Activated CD8-positive, alpha-beta memory T cell treated with anti-CD3 and anti-CD28 coated beads for 1 hour (primary cell): ENCODE measurements at regions not wholly inside any gene's neighbourhood (a gene's known extent, or its start where the extent isn't known, plus 50 kb on each side); places are given as distances from the start of the nearest gene placed in this dataset.

Experiments used
- DNase-seq, 2 donors: peaks; one replicate each; pipeline ENCODE4 v3.0.0-alpha.2; 2020; ENCODE audit warnings: low read depth in 1 of 2; ENCODE audit errors: extremely low read depth in 1 of 2

GRCh38 chr4:12724510-12724909, 759.6 kb downstream of the RAB28 start:
- DNase-seq, result no peak

GRCh38 chr4:12723849-12724447, 760.2 kb downstream of the RAB28 start:
- DNase-seq, result no peak

GRCh38 chr4:12716896-12717295, 767.2 kb downstream of the RAB28 start:
- DNase-seq, result no peak

GRCh38 chr4:12712648-12713339, 771.3 kb downstream of the RAB28 start:
- DNase-seq, result no peak

- DNase-seq, result no peak
Observed at GRCh38 chr4:12707381-12708175, 776.6 kb downstream of the RAB28 start.

GRCh38 chr4:12703036-12703435, 781.1 kb downstream of the RAB28 start:
- no peak for DNase-seq

GRCh38 chr4:12701384-12701783, 782.8 kb downstream of the RAB28 start:
- no peak for DNase-seq

GRCh38 chr4:12697970-12698369, 786.2 kb downstream of the RAB28 start:
- no peak for DNase-seq

GRCh38 chr4:12692815-12693214, 791.3 kb downstream of the RAB28 start:
- no peak for DNase-seq

GRCh38 chr4:12691168-12691567, 793.0 kb downstream of the RAB28 start:
- no peak for DNase-seq

GRCh38 chr4:12689457-12689856, 794.7 kb downstream of the RAB28 start:
- no peak for DNase-seq

GRCh38 chr4:12679217-12679616, 804.9 kb downstream of the RAB28 start:
- no peak for DNase-seq

- no peak for DNase-seq
Observed at GRCh38 chr4:12674184-12674583, 810.0 kb downstream of the RAB28 start.

GRCh38 chr4:12672303-12672702, 811.8 kb downstream of the RAB28 start:
- no peak for DNase-seq

GRCh38 chr4:12658146-12658545, 826.0 kb downstream of the RAB28 start:
- DNase-seq, result no peak

GRCh38 chr4:12651876-12652275, 832.3 kb downstream of the RAB28 start:
- no peak for DNase-seq

- DNase-seq, result no peak
Observed at GRCh38 chr4:12645732-12646131, 838.4 kb downstream of the RAB28 start.

GRCh38 chr4:12644261-12644660, 839.9 kb downstream of the RAB28 start:
- DNase-seq, result no peak

GRCh38 chr4:12636191-12636590, 847.9 kb downstream of the RAB28 start:
- DNase-seq, result no peak

- DNase-seq, result no peak
Observed at GRCh38 chr4:12635629-12636028, 848.5 kb downstream of the RAB28 start.

GRCh38 chr4:12633053-12633651, 851.0 kb downstream of the RAB28 start:
- peak; percentile 11 to 46 for DNase-seq

GRCh38 chr4:12615822-12616221, 868.3 kb downstream of the RAB28 start:
- DNase-seq, result no peak
